ENCODE measurements at regions not wholly inside any gene's neighbourhood (a gene's known extent, or its start where the extent isn't known, plus 50 kb on each side); places are given as distances from the start of the nearest gene placed in this dataset.

GRCh38 chr5:168198359-168198758 is 93.1 kb upstream of the WWC1 start:
- Mint-ChIP-seq H3K4me3 (ENCODE audit: unreplicated experiment) (no peak overlapping the region), H3K9me3 (ENCODE audit: unreplicated experiment) (no peaks in the 10 kb centered on the region), H3K4me1 (ENCODE audit: insufficient read depth, unreplicated experiment) (no peaks in the 10 kb centered on the region), H3K27me3 (ENCODE audit: insufficient read depth, unreplicated experiment) (no peaks in the 10 kb centered on the region), H3K36me3 (ENCODE audit: insufficient read depth, unreplicated experiment) (no peaks in the 10 kb centered on the region), H3K27ac (ENCODE audit: low read depth, unreplicated experiment) (no peak overlapping the region)
- no peak for TF ChIP-seq CTCF (IDR thresholded peaks at IDR 0.05; ENCODE audit: unreplicated experiment)
- BruUV-seq (replicated peaks) = no TSS peak
- DNase-seq (ENCODE audit: unreplicated experiment) = no peak
- ChIA-PET CTCF (interaction anchor here (0.6 to 7.0 kb wide), 5 partner anchors 14 to 1237 kb away, joined by 3 to 37 read pairs (median 3); no protein-coding TSS in a partner anchor), POLR2A (interaction anchor here (0.6 to 0.7 kb wide), 2 partner anchors 33 to 128 kb away, joined by 3 to 4 read pairs; no protein-coding TSS in a partner anchor)
- intact Hi-C loops (cut with micrococcal nuclease) = no loop called here

DNA sequence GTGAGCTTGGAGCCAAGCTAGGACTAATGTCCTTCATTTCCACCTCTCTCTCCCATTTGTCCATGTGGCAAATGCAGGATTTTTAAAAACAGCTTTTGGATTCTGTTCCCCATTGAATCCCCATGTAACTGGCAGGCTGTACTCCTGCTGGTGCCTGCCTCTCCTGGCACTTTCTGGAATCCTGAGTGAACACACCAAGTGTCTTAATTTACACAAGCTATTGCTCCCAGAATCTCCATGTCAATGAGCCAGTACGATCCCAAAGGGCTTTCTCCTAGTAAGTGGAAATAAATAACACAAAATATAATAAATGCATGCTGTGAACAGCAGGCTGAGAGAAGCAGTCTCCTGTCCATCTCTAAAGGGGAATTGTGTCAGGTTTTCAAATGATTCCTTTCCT is 88.4 kb upstream of the WWC1 start:
- H3K27me3 Mint-ChIP-seq (ENCODE audit: insufficient read depth, unreplicated experiment) = no peaks in the 10 kb centered on the region
- no peaks in the 10 kb centered on the region for H3K4me1 Mint-ChIP-seq (ENCODE audit: insufficient read depth, unreplicated experiment)
- no peak overlapping the region for H3K27ac Mint-ChIP-seq (ENCODE audit: low read depth, unreplicated experiment)
- H3K4me3 Mint-ChIP-seq (ENCODE audit: unreplicated experiment) = no peak overlapping the region
- no TSS peak for BruUV-seq (replicated peaks)
- intact Hi-C loops (cut with micrococcal nuclease) = no loop called here
- no peak for DNase-seq (ENCODE audit: unreplicated experiment)
- H3K36me3 Mint-ChIP-seq (ENCODE audit: insufficient read depth, unreplicated experiment) = no peaks in the 10 kb centered on the region
- no peak for TF ChIP-seq CTCF (IDR thresholded peaks at IDR 0.05; ENCODE audit: unreplicated experiment)
- ChIA-PET CTCF (interaction anchor here (0.6 to 3.5 kb wide), 3 partner anchors 16 to 1356 kb away, joined by 3 to 21 read pairs (median 4); no protein-coding TSS in a partner anchor), POLR2A (no interaction called here)
- H3K9me3 Mint-ChIP-seq (ENCODE audit: unreplicated experiment) = no peaks in the 10 kb centered on the region

- Mint-ChIP-seq H3K27me3 (ENCODE audit: insufficient read depth, unreplicated experiment) (no peaks in the 10 kb centered on the region), H3K4me1 (ENCODE audit: insufficient read depth, unreplicated experiment) (no peaks in the 10 kb centered on the region), H3K36me3 (ENCODE audit: insufficient read depth, unreplicated experiment) (no peaks in the 10 kb centered on the region), H3K4me3 (ENCODE audit: unreplicated experiment) (no peak overlapping the region), H3K9me3 (ENCODE audit: unreplicated experiment) (no peaks in the 10 kb centered on the region), H3K27ac (ENCODE audit: low read depth, unreplicated experiment) (no peak overlapping the region)
- POLR2A ChIA-PET = interaction anchor here (0.6 to 0.7 kb wide), 2 partner anchors 18 to 1484 kb away, joined by 3 to 4 read pairs; no protein-coding TSS in a partner anchor
- no peak for TF ChIP-seq CTCF (IDR thresholded peaks at IDR 0.05; ENCODE audit: unreplicated experiment)
- no TSS peak for BruUV-seq (replicated peaks)
- no peak for DNase-seq (ENCODE audit: unreplicated experiment)
- intact Hi-C loops (cut with micrococcal nuclease) = no loop called here
- CTCF ChIA-PET = interaction anchor here (0.7 to 3.5 kb wide), 4 partner anchors 11 to 119 kb away, joined by 3 to 21 read pairs (median 7); no protein-coding TSS in a partner anchor
Measured at GRCh38 chr5:168204165-168204564, 87.3 kb upstream of the WWC1 start.

DNA sequence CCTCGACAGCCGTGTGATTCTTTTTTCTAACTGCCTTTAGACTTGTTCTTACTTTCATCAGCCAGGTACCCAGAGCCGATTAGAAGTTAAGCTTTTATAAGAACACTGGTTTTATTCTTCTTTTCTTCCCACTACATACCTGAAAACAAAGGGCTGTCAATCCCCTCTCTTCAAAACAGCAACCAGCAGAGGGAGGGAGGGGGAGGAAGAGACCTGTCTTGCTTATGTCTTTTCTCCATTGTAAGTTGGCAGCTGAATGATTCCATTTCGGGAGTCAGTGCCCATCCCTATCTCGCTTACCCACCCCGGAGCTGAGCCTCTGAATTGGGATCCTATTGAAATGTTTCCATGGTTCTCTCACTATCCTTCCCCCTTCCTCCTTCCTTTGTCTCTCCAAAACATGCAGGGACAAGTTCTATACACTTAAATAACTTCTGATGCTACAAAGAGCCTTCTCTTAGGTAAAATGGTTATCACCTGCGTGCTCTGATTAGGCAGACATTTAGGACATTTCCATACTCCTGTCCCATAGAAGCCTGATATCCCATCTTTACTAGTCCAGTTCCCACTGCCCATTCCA is 83.9 kb upstream of the WWC1 start:
- Mint-ChIP-seq H3K27ac (ENCODE audit: low read depth, unreplicated experiment) (no peak overlapping the region), H3K36me3 (ENCODE audit: insufficient read depth, unreplicated experiment) (no peaks in the 10 kb centered on the region), H3K4me1 (ENCODE audit: insufficient read depth, unreplicated experiment) (no peaks in the 10 kb centered on the region), H3K4me3 (ENCODE audit: unreplicated experiment) (no peak overlapping the region), H3K9me3 (ENCODE audit: unreplicated experiment) (no peaks in the 10 kb centered on the region), H3K27me3 (ENCODE audit: insufficient read depth, unreplicated experiment) (no peaks in the 10 kb centered on the region)
- intact Hi-C loops (cut with micrococcal nuclease) = no loop called here
- TF ChIP-seq CTCF (IDR thresholded peaks at IDR 0.05; ENCODE audit: unreplicated experiment) = no peak
- DNase-seq (ENCODE audit: unreplicated experiment) = no peak
- BruUV-seq (replicated peaks) = no TSS peak
- POLR2A ChIA-PET = interaction anchor here (0.6 kb wide), 1 partner anchor 11 kb away, joined by 3 read pairs; no protein-coding TSS in a partner anchor
- CTCF ChIA-PET = interaction anchor here (0.7 to 1.3 kb wide), 3 partner anchors 12 to 625 kb away, joined by 3 to 8 read pairs (median 4); no protein-coding TSS in a partner anchor

All from MCF 10A (cell line).